ENCODE measurements at regions not wholly inside any gene's neighbourhood (a gene's known extent, or its start where the extent isn't known, plus 50 kb on each side); places are given as distances from the start of the nearest gene placed in this dataset.

DNA sequence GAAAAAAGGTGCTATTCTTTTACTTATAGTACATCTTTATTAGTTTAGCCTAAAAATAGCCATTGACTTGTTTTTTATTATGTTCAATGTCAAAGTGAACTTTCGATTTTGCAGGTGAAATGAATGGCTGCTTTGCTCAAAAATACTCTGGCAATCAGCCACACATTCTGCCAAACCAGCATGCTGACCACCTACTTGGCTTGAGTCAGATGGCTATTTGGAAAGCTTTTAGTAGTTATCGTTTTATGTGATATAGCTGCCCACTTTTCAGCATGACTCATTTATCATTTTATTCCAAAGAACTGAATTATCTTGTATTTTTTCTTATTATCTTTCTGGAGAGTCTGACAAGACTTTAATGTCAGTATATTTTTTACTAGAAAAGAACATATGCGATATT is 1615.8 kb upstream of the TMEFF2 start:
- 3 to 9% methylated on average over 3 of the region's 3 CpGs for WGBS, 2 donors
- Histone ChIP-seq H3K36me3 (ENCODE audit: control insufficient read depth in 1 of 2, insufficient read depth in 2 of 2, low read length in 1 of 2) (no peaks in the 10 kb centered on the region), H3K27ac (ENCODE audit: low read depth in 1 of 2, low read length in 2 of 2) (no peak overlapping the region), H3K9me3 (ENCODE audit: control insufficient read depth, low read length) (no peaks in the 10 kb centered on the region), H3K27me3 (ENCODE audit: control insufficient read depth in 1 of 2, insufficient read depth in 2 of 2, low read length in 1 of 2) (no peaks in the 10 kb centered on the region), H3K4me1 (ENCODE audit: control insufficient read depth in 1 of 2, insufficient read depth in 2 of 2, low read length in 2 of 2) (no peaks in the 10 kb centered on the region), H3K4me3 (ENCODE audit: low read length in 2 of 2) (no peak overlapping the region)
- intact Hi-C loops (cut with DNase I), result no loop called here
- ATAC-seq (ENCODE audit: low FRiP score) (no peak), DNase-seq (no peak)

DNA sequence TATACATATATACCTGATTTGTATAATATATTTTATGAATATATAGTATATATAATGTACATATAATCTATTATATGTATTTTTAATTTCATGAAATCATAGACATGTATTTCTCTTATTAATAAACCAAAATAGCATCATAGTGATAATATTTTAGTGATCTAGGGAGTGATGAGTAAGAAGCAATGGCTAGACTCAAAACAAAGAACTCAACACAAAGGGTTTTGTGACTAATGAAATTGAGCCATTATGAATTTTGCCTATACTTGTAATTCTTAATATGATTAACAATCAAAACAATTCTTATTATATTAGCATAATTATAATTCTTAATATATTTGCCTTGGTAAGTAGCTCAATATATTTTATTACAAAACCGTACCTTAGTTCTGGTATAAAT is 1614.1 kb upstream of the TMEFF2 start:
- intact Hi-C loops (cut with DNase I), result no loop called here
- Histone ChIP-seq H3K36me3 (ENCODE audit: control insufficient read depth in 1 of 2, insufficient read depth in 2 of 2, low read length in 1 of 2) (no peaks in the 10 kb centered on the region), H3K4me3 (ENCODE audit: low read length in 2 of 2) (no peak overlapping the region), H3K4me1 (ENCODE audit: control insufficient read depth in 1 of 2, insufficient read depth in 2 of 2, low read length in 2 of 2) (no peaks in the 10 kb centered on the region), H3K27ac (ENCODE audit: low read depth in 1 of 2, low read length in 2 of 2) (no peak overlapping the region), H3K27me3 (ENCODE audit: control insufficient read depth in 1 of 2, insufficient read depth in 2 of 2, low read length in 1 of 2) (no peaks in the 10 kb centered on the region), H3K9me3 (ENCODE audit: control insufficient read depth, low read length) (no peaks in the 10 kb centered on the region)
- ATAC-seq (ENCODE audit: low FRiP score) (no peak), DNase-seq (no peak)
- WGBS, 2 donors, result 92 to 96% methylated on average over 1 of the region's 1 CpG

DNA sequence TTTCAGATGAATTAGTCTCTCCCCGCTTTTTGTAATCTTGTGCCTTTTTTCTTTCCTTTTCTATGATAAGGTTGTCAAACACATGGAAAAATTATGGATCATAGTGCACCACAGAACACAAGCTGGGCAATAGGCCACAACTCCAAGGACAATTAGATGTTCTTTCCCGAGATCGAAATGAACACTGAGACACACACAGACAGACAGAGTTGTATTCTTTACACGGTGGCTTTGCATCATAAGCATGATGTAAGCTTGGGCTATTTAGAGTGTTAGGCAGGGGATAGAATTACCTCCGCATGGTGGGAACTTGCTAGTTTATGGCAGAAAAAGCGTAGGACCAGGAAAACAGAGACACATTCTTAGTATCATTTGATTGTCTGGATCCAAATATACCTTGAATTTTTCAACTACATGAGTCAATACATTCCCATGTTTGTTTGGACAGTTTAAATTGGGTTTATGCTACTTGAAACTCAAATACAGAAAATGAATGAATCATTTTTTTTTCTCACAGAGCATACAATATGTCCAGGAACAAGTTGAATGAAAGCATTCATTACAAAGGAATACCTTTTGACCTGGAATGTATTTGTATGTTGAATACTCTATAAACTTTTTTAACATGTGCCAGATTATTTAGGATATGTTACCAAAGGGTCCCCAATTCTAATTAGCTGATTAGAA is 1611.5 kb upstream of the TMEFF2 start:
- no peak for ATAC-seq (ENCODE audit: low FRiP score)
- 49 to 53% methylated on average over 6 of the region's 6 CpGs for WGBS, 2 donors
- DNase-seq, result no peak

DNA sequence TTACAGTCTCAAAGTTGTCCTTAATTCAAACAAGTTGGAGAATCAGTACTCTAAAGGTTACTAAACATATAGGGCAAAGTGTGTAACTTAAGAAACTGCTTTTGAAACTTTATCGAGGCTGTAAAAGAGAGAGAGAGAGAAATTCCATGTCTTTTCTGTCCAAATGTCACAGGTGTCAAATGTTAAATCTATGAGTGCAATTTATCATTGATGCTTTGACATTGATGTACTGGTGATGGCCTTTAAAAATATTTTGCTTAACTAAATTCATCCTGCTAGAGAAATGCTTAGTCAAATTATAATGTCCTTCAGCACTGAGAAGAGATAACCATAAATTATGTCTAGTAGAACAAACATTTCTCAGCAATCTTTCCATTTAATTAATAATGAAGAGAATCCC is 1602.1 kb upstream of the TMEFF2 start:
- WGBS, 2 donors, result 6 to 26% methylated on average over 1 of the region's 1 CpG
- intact Hi-C loops (cut with DNase I), result no loop called here
- H3K4me1 ChIP-seq (ENCODE audit: control insufficient read depth in 1 of 2, insufficient read depth in 2 of 2, low read length in 2 of 2), result no peaks in the 10 kb centered on the region
- no peak overlapping the region for H3K4me3 ChIP-seq (ENCODE audit: low read length in 2 of 2)
- peaks cover 0 to 1% of the 10 kb centered on the region in 2 donors for H3K27me3 ChIP-seq (ENCODE audit: control insufficient read depth in 1 of 2, insufficient read depth in 2 of 2, low read length in 1 of 2)
- no peak for ATAC-seq (ENCODE audit: low FRiP score)
- DNase-seq, result no peak
- H3K36me3 ChIP-seq (ENCODE audit: control insufficient read depth in 1 of 2, insufficient read depth in 2 of 2, low read length in 1 of 2), result no peaks in the 10 kb centered on the region
- no peak overlapping the region for H3K27ac ChIP-seq (ENCODE audit: low read depth in 1 of 2, low read length in 2 of 2)
- no peaks in the 10 kb centered on the region for H3K9me3 ChIP-seq (ENCODE audit: control insufficient read depth, low read length)

More for the DNA sequence above, 1611.5 kb upstream of the TMEFF2 start:
- H3K9me3 ChIP-seq (ENCODE audit: control insufficient read depth, low read length), result no peaks in the 10 kb centered on the region
- H3K27me3 ChIP-seq (ENCODE audit: control insufficient read depth in 1 of 2, insufficient read depth in 2 of 2, low read length in 1 of 2), result no peaks in the 10 kb centered on the region
- intact Hi-C loops (cut with DNase I), result no loop called here
- no peak overlapping the region for H3K4me3 ChIP-seq (ENCODE audit: low read length in 2 of 2)
- no peak overlapping the region for H3K27ac ChIP-seq (ENCODE audit: low read depth in 1 of 2, low read length in 2 of 2)
- no peaks in the 10 kb centered on the region for H3K36me3 ChIP-seq (ENCODE audit: control insufficient read depth in 1 of 2, insufficient read depth in 2 of 2, low read length in 1 of 2)
- H3K4me1 ChIP-seq (ENCODE audit: control insufficient read depth in 1 of 2, insufficient read depth in 2 of 2, low read length in 2 of 2), result no peaks in the 10 kb centered on the region

DNA sequence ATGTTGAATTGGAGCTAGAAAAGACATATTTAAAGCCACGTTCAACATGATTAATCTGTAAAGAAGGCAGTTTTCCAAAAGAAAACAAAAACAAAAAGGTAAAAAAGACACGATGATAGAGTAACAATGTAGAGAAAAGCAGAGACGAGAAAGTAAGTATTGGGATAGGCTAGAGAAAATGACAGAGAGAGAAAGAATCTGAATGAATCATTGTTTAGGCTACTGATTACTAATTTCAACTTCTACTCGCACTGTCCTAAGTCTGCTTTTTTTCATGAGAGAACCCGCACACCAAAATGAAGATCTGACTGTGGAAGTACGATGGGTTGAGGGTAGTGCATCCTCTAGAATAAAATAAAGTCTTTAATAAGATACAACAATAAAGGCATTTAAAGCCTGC is 1599.2 kb upstream of the TMEFF2 start:
- Histone ChIP-seq H3K27me3 (ENCODE audit: control insufficient read depth in 1 of 2, insufficient read depth in 2 of 2, low read length in 1 of 2) (no peaks in the 10 kb centered on the region), H3K36me3 (ENCODE audit: control insufficient read depth in 1 of 2, insufficient read depth in 2 of 2, low read length in 1 of 2) (no peaks in the 10 kb centered on the region), H3K27ac (ENCODE audit: low read depth in 1 of 2, low read length in 2 of 2) (no peak overlapping the region), H3K4me1 (ENCODE audit: control insufficient read depth in 1 of 2, insufficient read depth in 2 of 2, low read length in 2 of 2) (no peaks in the 10 kb centered on the region), H3K4me3 (ENCODE audit: low read length in 2 of 2) (no peak overlapping the region), H3K9me3 (ENCODE audit: control insufficient read depth, low read length) (no peaks in the 10 kb centered on the region)
- intact Hi-C loops (cut with DNase I), result no loop called here
- 51 to 76% methylated on average over 6 of the region's 6 CpGs for WGBS, 2 donors
- no peak for ATAC-seq (ENCODE audit: low FRiP score)
- no peak for DNase-seq

DNA sequence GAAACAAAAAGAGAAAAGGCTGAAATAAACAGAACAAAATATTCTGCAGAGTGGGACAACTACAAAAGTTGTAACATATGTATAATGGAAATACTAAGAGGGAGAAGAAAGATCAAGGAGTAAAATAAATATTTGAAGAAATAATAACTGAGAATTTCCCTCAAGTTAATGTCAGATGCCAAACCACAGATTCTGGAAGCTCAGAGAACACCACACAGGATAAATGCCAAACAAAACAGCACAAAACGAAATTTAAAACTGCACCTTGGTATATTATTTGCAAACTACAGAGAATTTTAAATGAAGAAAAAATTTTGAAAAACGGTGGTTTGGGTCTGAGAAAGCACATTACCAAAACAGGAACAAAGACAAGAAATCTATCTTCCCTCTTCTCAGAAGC is 1588.9 kb upstream of the TMEFF2 start:
- H3K27ac ChIP-seq (ENCODE audit: low read depth in 1 of 2, low read length in 2 of 2), result no peak overlapping the region
- H3K4me3 ChIP-seq (ENCODE audit: low read length in 2 of 2), result no peak overlapping the region
- 17 to 19% methylated on average over 2 of the region's 2 CpGs for WGBS, 2 donors

DNA sequence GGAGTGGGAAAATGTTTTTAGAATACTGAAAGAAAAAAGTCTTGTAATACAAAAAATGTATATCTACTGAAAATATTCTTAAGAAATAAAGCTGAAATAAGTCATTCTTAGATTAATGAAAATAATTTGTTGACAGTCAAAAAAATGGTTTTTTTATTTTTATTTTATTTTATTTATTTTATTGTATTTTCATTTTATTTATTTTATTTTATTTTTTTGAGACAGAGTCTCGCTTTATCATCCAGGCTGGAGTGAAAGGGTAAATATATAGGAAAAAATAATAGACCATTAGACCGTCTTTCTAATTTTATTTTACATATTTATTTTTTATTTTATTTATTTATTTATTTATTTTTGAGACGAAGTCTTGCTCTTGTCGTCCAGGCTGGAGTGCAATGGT is 1583.6 kb upstream of the TMEFF2 start:
- Histone ChIP-seq H3K9me3 (ENCODE audit: control insufficient read depth, low read length) (no peaks in the 10 kb centered on the region), H3K36me3 (ENCODE audit: control insufficient read depth in 1 of 2, insufficient read depth in 2 of 2, low read length in 1 of 2) (no peaks in the 10 kb centered on the region), H3K4me1 (ENCODE audit: control insufficient read depth in 1 of 2, insufficient read depth in 2 of 2, low read length in 2 of 2) (no peaks in the 10 kb centered on the region), H3K4me3 (ENCODE audit: low read length in 2 of 2) (no peak overlapping the region), H3K27me3 (ENCODE audit: control insufficient read depth in 1 of 2, insufficient read depth in 2 of 2, low read length in 1 of 2) (no peaks in the 10 kb centered on the region), H3K27ac (ENCODE audit: low read depth in 1 of 2, low read length in 2 of 2) (no peak overlapping the region)
- 88 to 91% methylated on average over 4 of the region's 4 CpGs for WGBS, 2 donors
- ATAC-seq (ENCODE audit: low FRiP score), result no peak
- DNase-seq, result no peak
- intact Hi-C loops (cut with DNase I), result no loop called here

More for the DNA sequence above, 1588.9 kb upstream of the TMEFF2 start:
- H3K4me1 ChIP-seq (ENCODE audit: control insufficient read depth in 1 of 2, insufficient read depth in 2 of 2, low read length in 2 of 2), result no peaks in the 10 kb centered on the region
- ATAC-seq (ENCODE audit: low FRiP score) (no peak), DNase-seq (no peak)
- no peaks in the 10 kb centered on the region for H3K36me3 ChIP-seq (ENCODE audit: control insufficient read depth in 1 of 2, insufficient read depth in 2 of 2, low read length in 1 of 2)
- H3K9me3 ChIP-seq (ENCODE audit: control insufficient read depth, low read length), result no peaks in the 10 kb centered on the region
- H3K27me3 ChIP-seq (ENCODE audit: control insufficient read depth in 1 of 2, insufficient read depth in 2 of 2, low read length in 1 of 2), result no peaks in the 10 kb centered on the region
- intact Hi-C loops (cut with DNase I), result no loop called here

DNA sequence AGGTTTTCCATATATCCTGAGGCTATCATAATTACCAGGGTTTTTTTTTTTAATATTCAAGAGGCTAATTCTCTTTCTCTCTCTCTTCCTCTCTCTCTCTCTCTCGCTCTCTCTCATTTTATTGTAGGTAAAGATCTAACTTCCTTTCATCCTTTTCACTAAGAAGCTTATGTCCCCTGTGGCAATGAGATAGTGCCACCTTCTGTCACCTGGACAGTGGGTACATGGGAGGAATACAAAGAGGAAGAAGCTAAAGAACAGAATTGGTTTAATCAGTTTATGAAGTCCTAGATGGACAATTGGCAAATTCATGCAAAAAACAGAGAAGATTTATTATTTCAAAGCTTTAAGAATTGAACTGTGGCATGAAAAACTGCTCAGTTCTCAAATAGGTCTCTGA is 1582.3 kb upstream of the TMEFF2 start:
- no peak overlapping the region for H3K27ac ChIP-seq (ENCODE audit: low read depth in 1 of 2, low read length in 2 of 2)
- DNase-seq, result no peak
- 73 to 88% methylated on average over 1 of the region's 1 CpG for WGBS, 2 donors
- H3K9me3 ChIP-seq (ENCODE audit: control insufficient read depth, low read length), result no peaks in the 10 kb centered on the region
- no peaks in the 10 kb centered on the region for H3K36me3 ChIP-seq (ENCODE audit: control insufficient read depth in 1 of 2, insufficient read depth in 2 of 2, low read length in 1 of 2)
- H3K4me1 ChIP-seq (ENCODE audit: control insufficient read depth in 1 of 2, insufficient read depth in 2 of 2, low read length in 2 of 2), result no peaks in the 10 kb centered on the region
- H3K4me3 ChIP-seq (ENCODE audit: low read length in 2 of 2), result no peak overlapping the region
- no peak for ATAC-seq (ENCODE audit: low FRiP score)
- intact Hi-C loops (cut with DNase I), result no loop called here
- H3K27me3 ChIP-seq (ENCODE audit: control insufficient read depth in 1 of 2, insufficient read depth in 2 of 2, low read length in 1 of 2), result no peaks in the 10 kb centered on the region

DNA sequence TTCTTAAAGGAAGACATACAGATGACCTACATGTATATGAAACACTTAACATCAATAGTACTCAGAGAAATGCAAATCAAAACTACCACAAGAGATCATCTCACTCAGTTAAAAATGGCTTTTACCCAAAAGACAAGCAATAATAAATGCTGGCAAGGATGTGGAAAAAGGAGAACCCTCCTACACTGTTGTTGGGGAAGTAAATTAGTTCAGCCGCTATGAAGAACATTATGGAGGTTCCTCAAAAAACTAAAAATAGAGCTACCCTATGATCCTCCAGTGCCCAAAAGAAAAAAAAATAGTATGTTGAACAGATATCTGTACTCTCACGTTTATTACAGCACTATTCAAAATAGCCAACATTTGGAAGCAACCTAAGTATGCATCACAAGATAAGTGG is 1579.4 kb upstream of the TMEFF2 start:
- Histone ChIP-seq H3K4me1 (ENCODE audit: control insufficient read depth in 1 of 2, insufficient read depth in 2 of 2, low read length in 2 of 2) (no peaks in the 10 kb centered on the region), H3K27ac (ENCODE audit: low read depth in 1 of 2, low read length in 2 of 2) (no peak overlapping the region), H3K9me3 (ENCODE audit: control insufficient read depth, low read length) (no peaks in the 10 kb centered on the region), H3K36me3 (ENCODE audit: control insufficient read depth in 1 of 2, insufficient read depth in 2 of 2, low read length in 1 of 2) (no peaks in the 10 kb centered on the region), H3K4me3 (ENCODE audit: low read length in 2 of 2) (no peak overlapping the region), H3K27me3 (ENCODE audit: control insufficient read depth in 1 of 2, insufficient read depth in 2 of 2, low read length in 1 of 2) (no peaks in the 10 kb centered on the region)
- WGBS, 2 donors, result 42 to 49% methylated on average over 2 of the region's 2 CpGs
- DNase-seq (no peak), ATAC-seq (ENCODE audit: low FRiP score) (no peak)
- intact Hi-C loops (cut with DNase I), result no loop called here

Measured in aorta (tissue), 5 donors.